ENCODE measurements at regions not wholly inside any gene's neighbourhood (a gene's known extent, or its start where the extent isn't known, plus 50 kb on each side); places are given as distances from the start of the nearest gene placed in this dataset.

DNA sequence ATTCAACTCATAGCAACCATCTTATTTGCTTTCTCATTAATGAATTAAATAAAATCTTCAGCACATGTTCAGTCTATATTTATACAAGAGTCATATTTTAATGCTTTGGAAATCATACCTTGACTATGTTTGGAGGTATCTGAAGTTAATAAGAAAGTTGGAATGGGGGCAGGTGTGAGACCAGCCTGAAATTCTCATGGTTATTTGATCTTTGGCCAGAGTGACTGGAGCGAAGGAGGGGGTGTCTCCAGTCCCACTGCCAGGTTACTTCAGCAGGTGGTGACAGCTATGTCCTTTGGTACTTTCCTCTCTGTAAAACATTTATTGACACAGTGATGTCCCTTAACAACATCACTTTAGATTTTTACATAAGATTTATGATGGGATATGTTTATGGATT is 318.1 kb upstream of the SGCD start:
- no peak overlapping the region for H3K4ac ChIP-seq (replicated peaks; ENCODE audit: insufficient read length, low read depth, low read length)
- H3K27ac ChIP-seq (ENCODE audit: low read depth, low read length), result no peak overlapping the region
- no peak for TF ChIP-seq SIN3A (conservative IDR thresholded peaks at IDR 0.05 in 1 of 2, IDR thresholded peaks at IDR 0.05 in 1 of 2; ENCODE audit: low read depth in 1 of 2, low read length in 2 of 2)
- no peak for TF ChIP-seq YY1 (IDR thresholded peaks at IDR 0.05; ENCODE audit: low read depth, low read length)
- TF ChIP-seq SAP30 (IDR thresholded peaks at IDR 0.05; ENCODE audit: insufficient read depth, insufficient replicate concordance, low read length), result no peak
- no peak for TF ChIP-seq HDAC2 (IDR thresholded peaks at IDR 0.05; ENCODE audit: borderline replicate concordance in 1 of 2, low read depth in 2 of 2, low read length in 2 of 2)
- no peak for TF ChIP-seq JUND (IDR thresholded peaks at IDR 0.05; ENCODE audit: low read length)
- TF ChIP-seq CTBP2 (IDR thresholded peaks at IDR 0.05; ENCODE audit: borderline replicate concordance, insufficient read depth, insufficient read length, low read length), result no peak
- no peak for TF ChIP-seq ZNF274 (IDR thresholded peaks at IDR 0.05; ENCODE audit: borderline replicate concordance, extremely low read depth, low read length)
- TF ChIP-seq SP2 (IDR thresholded peaks at IDR 0.05; ENCODE audit: low read length), result no peak
- no peak for TF ChIP-seq RXRA (IDR thresholded peaks at IDR 0.05; ENCODE audit: insufficient read depth, low read depth, low read length)
- no peak for TF ChIP-seq SUZ12 (IDR thresholded peaks at IDR 0.05; ENCODE audit: low read length)
- no peak for TF ChIP-seq KDM1A (IDR thresholded peaks at IDR 0.05; ENCODE audit: borderline replicate concordance, low read length)
- no peak for TF ChIP-seq BACH1 (IDR thresholded peaks at IDR 0.05; ENCODE audit: low read length)
- no peaks in the 10 kb centered on the region for H3K27me3 ChIP-seq (replicated peaks in 1 of 4; ENCODE audit: control insufficient read depth in 3 of 4, extremely low read depth in 1 of 4, insufficient read depth in 3 of 4, low read length in 3 of 4)
- no peak overlapping the region for H4K8ac ChIP-seq (ENCODE audit: extremely low read depth, insufficient read depth, low read length)
- no peaks in the 10 kb centered on the region for H3K9me3 ChIP-seq (ENCODE audit: insufficient read depth in 2 of 2, low read depth in 1 of 2, low read length in 1 of 2)
- no peak overlapping the region for H2AFZ ChIP-seq (ENCODE audit: low read length)
- no peak overlapping the region for H4K5ac ChIP-seq (ENCODE audit: insufficient read length, low read depth, low read length)
- H2BK15ac ChIP-seq (ENCODE audit: low read length), result no peak overlapping the region
- no peak overlapping the region for H3K56ac ChIP-seq (replicated peaks; ENCODE audit: insufficient read length, low read depth, low read length)
- H2BK120ac ChIP-seq (replicated peaks; ENCODE audit: low read depth, low read length), result no peak overlapping the region
- no peak overlapping the region for H3K18ac ChIP-seq (ENCODE audit: extremely low read depth, low read length)
- DNase-seq (ENCODE audit: low read depth in 1 of 2, low spot score in 2 of 2), result no peak
- H3K36me3 ChIP-seq (ENCODE audit: control insufficient read depth in 2 of 4, insufficient read depth in 4 of 4, low read length in 3 of 4), result no peaks in the 10 kb centered on the region
- H3K4me3 ChIP-seq (ENCODE audit: extremely low read depth in 1 of 4, insufficient read depth in 2 of 4, low read depth in 3 of 4, low read length in 4 of 4), result no peak overlapping the region
- no peak for FAIRE-seq
- H3K79me1 ChIP-seq (ENCODE audit: low read depth, low read length), result no peaks in the 10 kb centered on the region
- no peak overlapping the region for H2BK20ac ChIP-seq (ENCODE audit: low read length)
- H3K4me1 ChIP-seq (replicated peaks in 1 of 4; ENCODE audit: control insufficient read depth in 3 of 4, insufficient read depth in 4 of 4, low read length in 3 of 4), result no peaks in the 10 kb centered on the region
- no peaks in the 10 kb centered on the region for H3K79me2 ChIP-seq (ENCODE audit: control insufficient read depth in 1 of 2, insufficient read depth in 2 of 2, low read length in 2 of 2)
- H3K9ac ChIP-seq (replicated peaks in 1 of 4; ENCODE audit: extremely low read depth in 1 of 4, low read depth in 3 of 4, low read length in 3 of 4), result no peak overlapping the region
- H2BK12ac ChIP-seq (ENCODE audit: low read depth, low read length), result no peak overlapping the region
- H4K20me1 ChIP-seq (replicated peaks in 1 of 2; ENCODE audit: control insufficient read depth in 1 of 2, insufficient read depth in 2 of 2, low read length in 2 of 2), result no peaks in the 10 kb centered on the region
- H3K23me2 ChIP-seq (ENCODE audit: low read depth, low read length), result no peaks in the 10 kb centered on the region
- no peak overlapping the region for H2BK5ac ChIP-seq (ENCODE audit: low read depth, low read length)
- H3K23ac ChIP-seq (ENCODE audit: insufficient read length), result no peak overlapping the region
- no peak overlapping the region for H2AK5ac ChIP-seq (ENCODE audit: low read depth, low read length)
- ChIA-PET POLR2A (ENCODE audit: partially characterized antibody) (no interaction called here), CTCF (ENCODE audit: partially characterized antibody) (no interaction called here)
- no peak overlapping the region for H3K14ac ChIP-seq (ENCODE audit: insufficient read length)
- H3K4me2 ChIP-seq (ENCODE audit: insufficient read depth in 1 of 2, low read depth in 2 of 2, low read length in 2 of 2), result no peak overlapping the region
- 100% methylated on average over 1 of the region's 1 CpG; no CpG with 5 or more reads in 1 of the 2 experiments for WGBS, 2 experiments (ENCODE audit: extremely low coverage in 1 of 2, insufficient coverage in 1 of 2, insufficient read length in 1 of 2, insufficient replicate concordance in 2 of 2, low coverage in 1 of 2, low lambda C conversion rate in 2 of 2, missing lambda C conversion rate in 1 of 2)
- no peak overlapping the region for H4K91ac ChIP-seq (replicated peaks; ENCODE audit: insufficient read length, low read length)

Measured in H1 (cell line).